Posterior vena cava (tissue), 2 donors: ENCODE measurements at regions not wholly inside any gene's neighbourhood (a gene's known extent, or its start where the extent isn't known, plus 50 kb on each side); places are given as distances from the start of the nearest gene placed in this dataset.

Source experiments
- DNase-seq: peaks from one replicate; pipeline ENCODE4 v3.0.0-alpha.2; 2020; ENCODE audit warnings: low spot score
- intact Hi-C, 2 donors: fragments of 100-400 bp; cut with DNase I; formaldehyde crosslinking; loops; one replicate each; pipeline versions ENCODE4 v1.14.1 to v1.14.2; 2022 to 2023
- donor health status: DM: yes; HTN: yes; CAD: no.
- donor health status: DM: yes; HTN: yes; CAD: no.

DNA sequence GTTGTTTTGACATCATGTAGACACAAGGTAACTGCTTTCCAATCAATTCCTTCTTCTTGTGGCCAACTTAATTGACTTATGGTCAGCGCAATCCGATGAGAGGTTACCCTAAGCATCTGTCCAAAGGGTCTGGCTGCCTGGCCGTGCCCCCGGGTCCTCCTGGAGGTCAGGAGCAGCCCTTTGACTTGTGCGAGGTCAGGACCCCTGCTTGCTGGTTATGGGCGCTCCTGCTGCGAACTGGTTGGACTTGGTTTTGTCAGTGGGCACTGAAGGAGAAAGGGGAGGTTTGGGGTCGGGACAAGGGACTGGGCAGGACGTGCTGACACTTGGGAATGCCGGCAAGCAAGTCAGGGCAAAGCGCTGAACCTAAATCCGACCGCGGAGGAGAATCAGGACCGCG lies 215.6 kb downstream of the QKI start:
- DNase-seq: peak; percentile 52
- intact Hi-C loops: no loop called here
